Stomach (tissue), 8 donors: ENCODE measurements at regions not wholly inside any gene's neighbourhood (a gene's known extent, or its start where the extent isn't known, plus 50 kb on each side); places are given as distances from the start of the nearest gene placed in this dataset.

Experiments
- DNase-seq, 2 donors: peaks; one replicate each; pipeline versions ENCODE4 v3.0.0 to v3.0.0-alpha.2; 2013 to 2019
- H3K27ac ChIP-seq, 5 donors: fragments of 200-600 bp in 4 of 5; sonication (generic) in 4 of 5; one replicate each; pipeline ENCODE4 v1.5.1; 2013 to 2019; ENCODE audit warnings: mild to moderate bottlenecking in 1 of 5, moderate library complexity in 1 of 5
- H3K27me3 ChIP-seq, 3 donors: fragments of 200-600 bp; sonication (generic); one replicate each; pipeline ENCODE4 v1.5.1; 2017 to 2019; ENCODE audit warnings: mixed run types in 1 of 3
- H3K36me3 ChIP-seq, 4 donors: fragments of 200-600 bp; sonication (generic); 1 replicate in 3 of 4; 2 replicates in 1 of 4; pipeline ENCODE4 v1.5.1; 2016 to 2019
- H3K4me1 ChIP-seq, 4 donors: fragments of 200-600 bp; sonication (generic); one replicate each; pipeline ENCODE4 v1.5.1; 2016 to 2019
- H3K4me3 ChIP-seq, 4 donors: fragments of 200-600 bp; sonication (generic) in 3 of 4; one replicate each; pipeline ENCODE4 v1.5.1; 2016 to 2019; ENCODE audit warnings: mild to moderate bottlenecking in 1 of 4
- H3K9me3 ChIP-seq, 4 donors: fragments of 200-600 bp; sonication (generic); one replicate each; pipeline ENCODE4 v1.5.1; 2016 to 2019
- CTCF ChIP-seq, 7 experiments: fragments of 450-650 bp in 4 of 7; fragments of 200-600 bp in 3 of 7; sonication (generic) in 3 of 7; IDR thresholded peaks; one replicate each; pipeline ENCODE4 v1.5.1; 2016 to 2019; ENCODE audit warnings: antibody characterized with exemption in 7 of 7, control low read depth in 2 of 7, mild to moderate bottlenecking in 1 of 7
- EP300 ChIP-seq: sonication (generic); formaldehyde crosslinking; IDR thresholded peaks from one replicate; pipeline ENCODE4 v1.6.1; 2017; ENCODE audit warnings: antibody characterized with exemption
- POLR2A ChIP-seq, 4 donors: fragments of 450-650 bp; IDR thresholded peaks; one replicate each; pipeline ENCODE4 v1.6.1; 2016; ENCODE audit warnings: antibody characterized with exemption in 4 of 4, control low read depth in 2 of 4, mild to moderate bottlenecking in 1 of 4, moderate library complexity in 1 of 4
- POLR2AphosphoS5 ChIP-seq, 3 donors: sonication (generic); formaldehyde crosslinking; IDR thresholded peaks; one replicate each; pipeline ENCODE4 v1.6.1; 2016; ENCODE audit warnings: antibody characterized with exemption in 3 of 3
- WGBS, 5 donors: extraction: QIAGEN DNeasy Blood & Tissue Kit in 3 of 5; methylation state at CpG; one replicate each; pipeline versions ENCODE4 v1.1.5 to v1.1.7; 2013 to 2018; 5-methylcytosine and 5-hydroxymethylcytosine counted together
- intact Hi-C: fragments of 100-400 bp; cut with DNase I; formaldehyde crosslinking; loops from one replicate; pipeline ENCODE4 v1.15.1; 2023; ENCODE audit warnings: low total_unique reads
- donor health status: healthy with polysubstance abuse.
- donor health status: Bipolar disorder and iron deficiency.
- donor health status: healthy.

GRCh38 chr10:9707216-9707615, 1310.5 kb upstream of the CELF2 start:
- H3K36me3 ChIP-seq, result no peaks in the 10 kb centered on the region
- no peaks in the 10 kb centered on the region for H3K4me1 ChIP-seq
- TF ChIP-seq POLR2AphosphoS5 (IDR thresholded peaks at IDR 0.05) (no peak), EP300 (no peak), CTCF (IDR thresholded peaks at IDR 0.05) (no peak), POLR2A (IDR thresholded peaks at IDR 0.05) (no peak)
- WGBS, 5 donors, result 61 to 75% (median 73%) methylated on average over 3 of the region's 3 CpGs
- DNase-seq, result no peak
- no peak overlapping the region for H3K27ac ChIP-seq
- H3K9me3 ChIP-seq, result peaks cover 0 to 13% (median 3%) of the 10 kb centered on the region in 4 donors
- H3K27me3 ChIP-seq, result no peaks in the 10 kb centered on the region
- intact Hi-C loops, result no loop called here
- H3K4me3 ChIP-seq, result no peak overlapping the region

GRCh38 chr10:9709849-9710248, 1307.8 kb upstream of the CELF2 start:
- Histone ChIP-seq H3K27ac (no peak overlapping the region), H3K4me3 (no peak overlapping the region), H3K9me3 (peaks cover 3 to 26% (median 12%) of the 10 kb centered on the region in 4 donors), H3K27me3 (no peaks in the 10 kb centered on the region), H3K36me3 (no peaks in the 10 kb centered on the region), H3K4me1 (no peaks in the 10 kb centered on the region)
- TF ChIP-seq POLR2A (IDR thresholded peaks at IDR 0.05) (no peak), POLR2AphosphoS5 (IDR thresholded peaks at IDR 0.05) (no peak), CTCF (IDR thresholded peaks at IDR 0.05) (no peak), EP300 (no peak)
- 69 to 79% (median 76%) methylated on average over 3 of the region's 3 CpGs for WGBS, 5 donors
- intact Hi-C loops, result no loop called here
- DNase-seq, result no peak

- no peak overlapping the region for H3K4me3 ChIP-seq
- H3K27me3 ChIP-seq, result no peaks in the 10 kb centered on the region
- no peak for DNase-seq
- intact Hi-C loops, result no loop called here
- no peaks in the 10 kb centered on the region for H3K36me3 ChIP-seq
- H3K9me3 ChIP-seq, result peaks cover 3 to 24% (median 12%) of the 10 kb centered on the region in 4 donors
- H3K27ac ChIP-seq, result no peak overlapping the region
- TF ChIP-seq EP300 (no peak), CTCF (IDR thresholded peaks at IDR 0.05) (no peak), POLR2A (IDR thresholded peaks at IDR 0.05) (no peak), POLR2AphosphoS5 (IDR thresholded peaks at IDR 0.05) (no peak)
- no peaks in the 10 kb centered on the region for H3K4me1 ChIP-seq
Measured at GRCh38 chr10:9712393-9712792, 1305.3 kb upstream of the CELF2 start.

- intact Hi-C loops, result no loop called here
- TF ChIP-seq CTCF (IDR thresholded peaks at IDR 0.05) (no peak), EP300 (no peak)
- DNase-seq, result no peak
Measured at GRCh38 chr10:9719246-9719645, 1298.4 kb upstream of the CELF2 start.

GRCh38 chr10:9733766-9734165, 1283.9 kb upstream of the CELF2 start:
- Histone ChIP-seq H3K9me3 (no peaks in the 10 kb centered on the region), H3K36me3 (no peaks in the 10 kb centered on the region), H3K27me3 (no peaks in the 10 kb centered on the region), H3K4me3 (no peak overlapping the region), H3K4me1 (no peaks in the 10 kb centered on the region), H3K27ac (no peak overlapping the region)
- TF ChIP-seq CTCF (IDR thresholded peaks at IDR 0.05), result no peak
- TF ChIP-seq EP300, result no peak
- TF ChIP-seq POLR2A (IDR thresholded peaks at IDR 0.05), result no peak
- TF ChIP-seq POLR2AphosphoS5 (IDR thresholded peaks at IDR 0.05), result no peak
- WGBS, 5 donors, result 21 to 49% (median 33%) methylated on average over 1 of the region's 1 CpG
- DNase-seq, result no peak
- intact Hi-C loops, result no loop called here

More at GRCh38 chr10:9719246-9719645, 1298.4 kb upstream of the CELF2 start:
- H3K4me3 ChIP-seq, result no peak overlapping the region
- H3K27me3 ChIP-seq, result no peaks in the 10 kb centered on the region
- 57 to 74% (median 71%) methylated on average over 2 of the region's 2 CpGs for WGBS, 5 donors
- no peaks in the 10 kb centered on the region for H3K4me1 ChIP-seq
- peaks cover 0 to 5% (median 0%) of the 10 kb centered on the region in 4 donors for H3K9me3 ChIP-seq
- no peak overlapping the region for H3K27ac ChIP-seq
- H3K36me3 ChIP-seq, result no peaks in the 10 kb centered on the region
